ENCODE measurements at regions not wholly inside any gene's neighbourhood (a gene's known extent, or its start where the extent isn't known, plus 50 kb on each side); places are given as distances from the start of the nearest gene placed in this dataset.

- no peak overlapping the region for H3K4me3 ChIP-seq (ENCODE audit: low read depth, low read length)
- no peaks in the 10 kb centered on the region for H3K27me3 ChIP-seq (ENCODE audit: control insufficient read depth, insufficient read depth, low read length)
- no peak for DNase-seq (ENCODE audit: low read depth)
- H3K36me3 ChIP-seq (ENCODE audit: control insufficient read depth, insufficient read depth, low read length) = no peaks in the 10 kb centered on the region
- TF ChIP-seq CTCF (IDR thresholded peaks at IDR 0.05; ENCODE audit: insufficient read depth, low read length, severe bottlenecking) = no peak
- no peak for FAIRE-seq
These were observed 592.1 kb upstream of the GBE1 start for GRCh38 chr3:82353306-82354171.

- Histone ChIP-seq H3K27me3 (ENCODE audit: control insufficient read depth, insufficient read depth, low read length) (no peaks in the 10 kb centered on the region), H3K36me3 (ENCODE audit: control insufficient read depth, insufficient read depth, low read length) (no peaks in the 10 kb centered on the region), H3K4me3 (ENCODE audit: low read depth, low read length) (no peak overlapping the region)
- TF ChIP-seq CTCF (IDR thresholded peaks at IDR 0.05; ENCODE audit: insufficient read depth, low read length, severe bottlenecking) = no peak
- no peak for DNase-seq (ENCODE audit: low read depth)
- FAIRE-seq = no peak
These were observed 586.1 kb upstream of the GBE1 start for GRCh38 chr3:82347585-82347984.

- H3K27me3 ChIP-seq (ENCODE audit: control insufficient read depth, insufficient read depth, low read length) = no peaks in the 10 kb centered on the region
- FAIRE-seq (no peak), DNase-seq (ENCODE audit: low read depth) (no peak)
- no peak overlapping the region for H3K4me3 ChIP-seq (ENCODE audit: low read depth, low read length)
- TF ChIP-seq CTCF (IDR thresholded peaks at IDR 0.05; ENCODE audit: insufficient read depth, low read length, severe bottlenecking) = no peak
- H3K36me3 ChIP-seq (ENCODE audit: control insufficient read depth, insufficient read depth, low read length) = no peaks in the 10 kb centered on the region
These were observed 581.1 kb upstream of the GBE1 start for GRCh38 chr3:82342521-82342920.

- H3K4me3 ChIP-seq (ENCODE audit: low read depth, low read length) = no peak overlapping the region
- DNase-seq (ENCODE audit: low read depth) = peak; percentile 12
- TF ChIP-seq CTCF (IDR thresholded peaks at IDR 0.05; ENCODE audit: insufficient read depth, low read length, severe bottlenecking) = peak; percentile 14
- no peaks in the 10 kb centered on the region for H3K27me3 ChIP-seq (ENCODE audit: control insufficient read depth, insufficient read depth, low read length)
- no peak for FAIRE-seq
- H3K36me3 ChIP-seq (ENCODE audit: control insufficient read depth, insufficient read depth, low read length) = no peaks in the 10 kb centered on the region
These were observed 567.9 kb upstream of the GBE1 start for GRCh38 chr3:82329300-82329699.

DNA sequence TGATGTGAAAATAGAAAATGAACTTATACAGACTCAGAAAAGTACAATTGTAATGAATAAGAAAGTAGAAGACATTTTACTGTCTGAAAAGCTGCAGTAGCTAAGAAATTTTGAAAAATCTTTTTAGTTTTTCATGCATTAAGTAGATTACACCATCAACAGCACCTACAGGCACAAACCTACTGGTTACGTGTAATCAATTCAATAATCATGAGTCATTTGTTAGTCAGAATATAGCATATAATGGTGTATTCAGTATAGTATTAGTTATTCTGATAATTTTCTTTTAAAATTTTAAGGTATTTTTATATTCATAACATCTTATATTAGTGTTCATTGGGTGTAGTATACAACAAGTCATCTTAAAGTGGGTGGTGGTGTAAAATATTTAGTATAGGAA lies 550.5 kb upstream of the GBE1 start:
- DNase-seq (ENCODE audit: low read depth) (peak; percentile 57), FAIRE-seq (no peak)
- H3K4me3 ChIP-seq (ENCODE audit: low read depth, low read length) = no peak overlapping the region
- H3K36me3 ChIP-seq (ENCODE audit: control insufficient read depth, insufficient read depth, low read length) = no peaks in the 10 kb centered on the region
- H3K27me3 ChIP-seq (ENCODE audit: control insufficient read depth, insufficient read depth, low read length) = no peaks in the 10 kb centered on the region
- TF ChIP-seq CTCF (IDR thresholded peaks at IDR 0.05; ENCODE audit: insufficient read depth, low read length, severe bottlenecking) = no peak

GRCh38 chr3:82308755-82309154 lies 547.3 kb upstream of the GBE1 start:
- Histone ChIP-seq H3K36me3 (ENCODE audit: control insufficient read depth, insufficient read depth, low read length) (no peaks in the 10 kb centered on the region), H3K4me3 (ENCODE audit: low read depth, low read length) (no peak overlapping the region), H3K27me3 (ENCODE audit: control insufficient read depth, insufficient read depth, low read length) (no peaks in the 10 kb centered on the region)
- DNase-seq (ENCODE audit: low read depth) = no peak
- TF ChIP-seq CTCF (IDR thresholded peaks at IDR 0.05; ENCODE audit: insufficient read depth, low read length, severe bottlenecking) = no peak
- FAIRE-seq = no peak

Data from bronchial epithelial cell (primary cell).